Glutamatergic neuron (in vitro differentiated cells): ENCODE measurements at regions not wholly inside any gene's neighbourhood (a gene's known extent, or its start where the extent isn't known, plus 50 kb on each side); places are given as distances from the start of the nearest gene placed in this dataset.

Experiments
- DNase-seq: peaks from one replicate; pipeline ENCODE4 v3.0.0; 2022
- H3K27ac Mint-ChIP-seq: one replicate; pipeline ENCODE4 v1.8.0; 2020; ENCODE audit warnings: mild to moderate bottlenecking, mixed read lengths, inconsistent platforms; ENCODE audit not compliant: unreplicated experiment
- H3K27me3 Mint-ChIP-seq: one replicate; pipeline ENCODE4 v1.8.0; 2020; ENCODE audit warnings: mild to moderate bottlenecking, moderate library complexity, mixed read lengths, inconsistent platforms; ENCODE audit not compliant: unreplicated experiment
- H3K36me3 Mint-ChIP-seq: one replicate; pipeline ENCODE4 v1.8.0; 2020; ENCODE audit warnings: mild to moderate bottlenecking, mixed read lengths, inconsistent platforms; ENCODE audit not compliant: unreplicated experiment
- H3K4me1 Mint-ChIP-seq: one replicate; pipeline ENCODE4 v1.8.0; 2020; ENCODE audit warnings: mild to moderate bottlenecking, low read depth, mixed read lengths, inconsistent platforms; ENCODE audit not compliant: unreplicated experiment
- H3K4me3 Mint-ChIP-seq: one replicate; pipeline ENCODE4 v1.8.0; 2020; ENCODE audit warnings: mild to moderate bottlenecking, mixed read lengths, inconsistent platforms; ENCODE audit not compliant: unreplicated experiment
- H3K9me3 Mint-ChIP-seq: one replicate; pipeline ENCODE4 v1.8.0; 2020; ENCODE audit warnings: mild to moderate bottlenecking, moderate library complexity, mixed read lengths, inconsistent platforms; ENCODE audit not compliant: unreplicated experiment
- CTCF ChIP-seq: fragments of 200-600 bp; sonication (generic); IDR thresholded peaks from one replicate; pipeline ENCODE4 v1.5.0; 2021; ENCODE audit not compliant: partially characterized antibody, unreplicated experiment

GRCh38 chr11:95494167-95494566, 263.2 kb upstream of the SESN3 start:
- no peak for TF ChIP-seq CTCF
- peaks cover 2% of the 10 kb centered on the region for H3K9me3 Mint-ChIP-seq
- no peak overlapping the region for H3K4me3 Mint-ChIP-seq
- no peak overlapping the region for H3K27ac Mint-ChIP-seq
- no peak for DNase-seq
- H3K27me3 Mint-ChIP-seq = peaks cover 1% of the 10 kb centered on the region
- peaks cover 5% of the 10 kb centered on the region for H3K4me1 Mint-ChIP-seq
- H3K36me3 Mint-ChIP-seq = peaks cover 6% of the 10 kb centered on the region

- no peaks in the 10 kb centered on the region for H3K4me1 Mint-ChIP-seq
- H3K36me3 Mint-ChIP-seq = peaks cover 6% of the 10 kb centered on the region
- H3K27ac Mint-ChIP-seq = no peak overlapping the region
- no peak for TF ChIP-seq CTCF
- H3K27me3 Mint-ChIP-seq = peaks cover 1% of the 10 kb centered on the region
- peaks cover 2% of the 10 kb centered on the region for H3K9me3 Mint-ChIP-seq
- H3K4me3 Mint-ChIP-seq = no peak overlapping the region
- DNase-seq = no peak
Measured at GRCh38 chr11:95490625-95491024, 259.6 kb upstream of the SESN3 start.

GRCh38 chr11:95487938-95488337, 256.9 kb upstream of the SESN3 start:
- H3K27ac Mint-ChIP-seq = no peak overlapping the region
- no peak for DNase-seq
- H3K4me3 Mint-ChIP-seq = no peak overlapping the region
- H3K36me3 Mint-ChIP-seq = peaks cover 14% of the 10 kb centered on the region
- H3K9me3 Mint-ChIP-seq = peaks cover 2% of the 10 kb centered on the region
- H3K27me3 Mint-ChIP-seq = peaks cover 1% of the 10 kb centered on the region
- TF ChIP-seq CTCF = no peak
- H3K4me1 Mint-ChIP-seq = peaks cover 4% of the 10 kb centered on the region

- peaks cover 1% of the 10 kb centered on the region for H3K27me3 Mint-ChIP-seq
- H3K4me1 Mint-ChIP-seq = peaks cover 4% of the 10 kb centered on the region
- DNase-seq = no peak
- peaks cover 14% of the 10 kb centered on the region for H3K36me3 Mint-ChIP-seq
- no peak for TF ChIP-seq CTCF
- H3K4me3 Mint-ChIP-seq = no peak overlapping the region
- H3K27ac Mint-ChIP-seq = no peak overlapping the region
- H3K9me3 Mint-ChIP-seq = peaks cover 2% of the 10 kb centered on the region
Measured at GRCh38 chr11:95487391-95487790, 256.4 kb upstream of the SESN3 start.

GRCh38 chr11:95486979-95487378, 256.0 kb upstream of the SESN3 start:
- H3K36me3 Mint-ChIP-seq = peaks cover 14% of the 10 kb centered on the region
- DNase-seq = no peak
- peaks cover 1% of the 10 kb centered on the region for H3K27me3 Mint-ChIP-seq
- H3K9me3 Mint-ChIP-seq = peaks cover 2% of the 10 kb centered on the region
- peaks cover 4% of the 10 kb centered on the region for H3K4me1 Mint-ChIP-seq
- no peak for TF ChIP-seq CTCF
- no peak overlapping the region for H3K27ac Mint-ChIP-seq
- H3K4me3 Mint-ChIP-seq = no peak overlapping the region
